IMR-90 (cell line): ENCODE measurements at regions not wholly inside any gene's neighbourhood (a gene's known extent, or its start where the extent isn't known, plus 50 kb on each side); places are given as distances from the start of the nearest gene placed in this dataset.

Experiments
- CEBPB ChIP-seq: IDR thresholded peaks from 2 replicates; pipeline ENCODE4 v1.6.1; 2012; ENCODE audit warnings: low read depth, low read length, improper control_type of control experiment
- MAFK ChIP-seq: IDR thresholded peaks from 2 replicates; pipeline ENCODE4 v1.6.1; 2012; ENCODE audit warnings: low read depth, low read length, improper control_type of control experiment
- MAZ ChIP-seq: IDR thresholded peaks from 2 replicates; pipeline ENCODE4 v1.6.1; 2012; ENCODE audit warnings: low read depth, mild to moderate bottlenecking, low read length, improper control_type of control experiment, moderate library complexity, borderline replicate concordance
- MXI1 ChIP-seq: IDR thresholded peaks from 2 replicates; pipeline ENCODE4 v1.6.1; 2012; ENCODE audit warnings: low read depth, mild to moderate bottlenecking, low read length, moderate library complexity, borderline replicate concordance
- NFE2L2 ChIP-seq: fragments of 150-350 bp; IDR thresholded peaks from 2 replicates; pipeline ENCODE4 v1.6.1; 2016; ENCODE audit warnings: low read depth, mild to moderate bottlenecking, low read length
- POLR2A ChIP-seq: IDR thresholded peaks from 2 replicates; pipeline ENCODE4 v1.6.1; 2012; ENCODE audit warnings: mild to moderate bottlenecking, low read depth, low read length
- RAD21 ChIP-seq: IDR thresholded peaks from 2 replicates; pipeline ENCODE4 v1.6.1; 2012; ENCODE audit warnings: low read length, improper control_type of control experiment
- RFX5 ChIP-seq: IDR thresholded peaks from 2 replicates; pipeline ENCODE4 v1.8.0; 2012; ENCODE audit warnings: low read depth, mild to moderate bottlenecking, low read length, moderate library complexity
- TF ChIP-seq, protein P1 (sequence below): conservative IDR thresholded peaks from 2 replicates; pipeline ENCODE4 v1.5.1; 2012; ENCODE audit warnings: mild to moderate bottlenecking, low read depth, low read length, improper control_type of control experiment
- TF ChIP-seq, protein P2 (sequence below): fragments of 150-350 bp; IDR thresholded peaks from 2 replicates; pipeline ENCODE4 v1.6.1; 2016; ENCODE audit warnings: low read depth, mild to moderate bottlenecking, low read length, moderate library complexity, borderline replicate concordance
- TF ChIP-seq, protein P3 (sequence below): fragments of 150-350 bp; IDR thresholded peaks from 2 replicates; pipeline ENCODE4 v1.6.1; 2017; ENCODE audit warnings: mild to moderate bottlenecking, antibody characterized with exemption, low read length, low read depth

DNA sequence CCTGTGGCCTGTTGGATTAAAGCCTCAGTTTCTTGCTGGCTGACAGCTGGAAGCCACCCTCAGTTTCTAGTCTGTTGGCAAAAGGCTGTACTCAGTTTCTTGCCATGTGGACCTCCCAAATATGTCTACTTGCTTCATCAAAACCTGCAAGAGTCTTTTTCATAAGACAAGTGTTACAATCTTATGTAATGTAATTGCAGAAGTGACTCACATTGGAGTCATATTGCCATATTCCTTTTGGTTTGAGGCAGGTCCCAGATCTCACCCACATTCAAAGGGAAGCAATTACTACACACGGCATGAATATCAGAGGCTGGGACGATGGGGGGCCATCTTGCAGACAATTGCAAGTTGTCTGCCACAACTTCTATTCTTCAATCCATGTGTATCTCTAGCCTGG lies 286.7 kb upstream of the IL12B start:
- TF ChIP-seq RAD21 (no peak), POLR2A (no peak), RFX5 (no peak), MXI1 (no peak), MAFK (no peak), MAZ (no peak), NFE2L2 (no peak), CEBPB (no peak)
- TF ChIP-seq, protein P1, sequence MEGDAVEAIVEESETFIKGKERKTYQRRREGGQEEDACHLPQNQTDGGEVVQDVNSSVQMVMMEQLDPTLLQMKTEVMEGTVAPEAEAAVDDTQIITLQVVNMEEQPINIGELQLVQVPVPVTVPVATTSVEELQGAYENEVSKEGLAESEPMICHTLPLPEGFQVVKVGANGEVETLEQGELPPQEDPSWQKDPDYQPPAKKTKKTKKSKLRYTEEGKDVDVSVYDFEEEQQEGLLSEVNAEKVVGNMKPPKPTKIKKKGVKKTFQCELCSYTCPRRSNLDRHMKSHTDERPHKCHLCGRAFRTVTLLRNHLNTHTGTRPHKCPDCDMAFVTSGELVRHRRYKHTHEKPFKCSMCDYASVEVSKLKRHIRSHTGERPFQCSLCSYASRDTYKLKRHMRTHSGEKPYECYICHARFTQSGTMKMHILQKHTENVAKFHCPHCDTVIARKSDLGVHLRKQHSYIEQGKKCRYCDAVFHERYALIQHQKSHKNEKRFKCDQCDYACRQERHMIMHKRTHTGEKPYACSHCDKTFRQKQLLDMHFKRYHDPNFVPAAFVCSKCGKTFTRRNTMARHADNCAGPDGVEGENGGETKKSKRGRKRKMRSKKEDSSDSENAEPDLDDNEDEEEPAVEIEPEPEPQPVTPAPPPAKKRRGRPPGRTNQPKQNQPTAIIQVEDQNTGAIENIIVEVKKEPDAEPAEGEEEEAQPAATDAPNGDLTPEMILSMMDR: no peak
- TF ChIP-seq, protein P2, sequence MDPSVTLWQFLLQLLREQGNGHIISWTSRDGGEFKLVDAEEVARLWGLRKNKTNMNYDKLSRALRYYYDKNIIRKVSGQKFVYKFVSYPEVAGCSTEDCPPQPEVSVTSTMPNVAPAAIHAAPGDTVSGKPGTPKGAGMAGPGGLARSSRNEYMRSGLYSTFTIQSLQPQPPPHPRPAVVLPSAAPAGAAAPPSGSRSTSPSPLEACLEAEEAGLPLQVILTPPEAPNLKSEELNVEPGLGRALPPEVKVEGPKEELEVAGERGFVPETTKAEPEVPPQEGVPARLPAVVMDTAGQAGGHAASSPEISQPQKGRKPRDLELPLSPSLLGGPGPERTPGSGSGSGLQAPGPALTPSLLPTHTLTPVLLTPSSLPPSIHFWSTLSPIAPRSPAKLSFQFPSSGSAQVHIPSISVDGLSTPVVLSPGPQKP: no peak
- TF ChIP-seq, protein P3, sequence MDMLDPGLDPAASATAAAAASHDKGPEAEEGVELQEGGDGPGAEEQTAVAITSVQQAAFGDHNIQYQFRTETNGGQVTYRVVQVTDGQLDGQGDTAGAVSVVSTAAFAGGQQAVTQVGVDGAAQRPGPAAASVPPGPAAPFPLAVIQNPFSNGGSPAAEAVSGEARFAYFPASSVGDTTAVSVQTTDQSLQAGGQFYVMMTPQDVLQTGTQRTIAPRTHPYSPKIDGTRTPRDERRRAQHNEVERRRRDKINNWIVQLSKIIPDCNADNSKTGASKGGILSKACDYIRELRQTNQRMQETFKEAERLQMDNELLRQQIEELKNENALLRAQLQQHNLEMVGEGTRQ: no peak
